ENCODE measurements at regions not wholly inside any gene's neighbourhood (a gene's known extent, or its start where the extent isn't known, plus 50 kb on each side); places are given as distances from the start of the nearest gene placed in this dataset.
A peak's percentile ranks its signal among the peaks of the same experiment; 100 is the strongest.

DNA sequence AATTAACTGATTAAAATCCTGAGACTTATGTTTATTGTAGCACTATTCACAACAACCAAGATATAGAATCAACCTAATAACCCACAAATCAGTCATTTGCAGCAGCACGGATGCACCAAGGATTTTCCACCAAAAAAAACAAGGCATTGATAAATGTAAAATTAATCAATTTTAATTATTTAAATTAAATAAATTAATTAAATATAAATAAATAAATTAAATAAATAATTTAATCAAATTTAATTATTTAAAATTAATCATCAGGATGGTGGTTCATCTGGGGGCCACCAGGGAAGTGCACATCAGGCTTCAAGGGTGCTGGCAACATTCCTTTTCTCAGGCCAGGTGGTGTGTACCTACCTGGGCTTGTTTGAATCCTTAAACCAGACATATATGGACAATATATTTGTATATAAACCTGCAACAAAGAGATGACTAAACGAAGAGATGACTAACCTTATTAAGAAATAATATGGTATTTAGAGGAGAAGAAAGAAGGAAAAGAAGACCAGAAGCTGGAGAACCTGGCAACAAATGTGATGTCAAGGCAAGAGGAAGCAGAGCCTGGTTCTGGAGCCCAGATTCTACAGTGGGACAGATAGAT lies 89.2 kb downstream of the CD164 start:
- no peak for DNase-seq

DNA sequence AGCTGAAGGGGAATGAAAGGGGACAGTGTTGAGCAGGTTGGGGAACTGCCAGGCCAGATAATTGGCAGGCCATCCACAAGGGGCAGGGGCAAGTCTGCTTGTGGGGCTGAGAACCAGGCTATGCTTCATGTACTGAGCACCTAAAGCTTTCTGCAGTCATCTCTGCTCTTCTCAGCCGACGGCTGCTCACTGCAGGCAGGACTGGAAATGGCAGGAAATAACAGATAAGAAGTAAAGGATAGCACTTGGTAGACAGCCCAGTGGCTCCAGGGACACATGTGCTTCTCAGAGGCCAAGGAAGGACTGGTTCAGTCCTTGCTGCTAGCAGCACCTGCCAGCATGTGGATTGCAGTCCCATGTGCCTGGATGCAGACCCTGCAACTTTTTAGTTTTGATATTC lies 89.8 kb downstream of the CD164 start:
- DNase-seq, result no peak

DNA sequence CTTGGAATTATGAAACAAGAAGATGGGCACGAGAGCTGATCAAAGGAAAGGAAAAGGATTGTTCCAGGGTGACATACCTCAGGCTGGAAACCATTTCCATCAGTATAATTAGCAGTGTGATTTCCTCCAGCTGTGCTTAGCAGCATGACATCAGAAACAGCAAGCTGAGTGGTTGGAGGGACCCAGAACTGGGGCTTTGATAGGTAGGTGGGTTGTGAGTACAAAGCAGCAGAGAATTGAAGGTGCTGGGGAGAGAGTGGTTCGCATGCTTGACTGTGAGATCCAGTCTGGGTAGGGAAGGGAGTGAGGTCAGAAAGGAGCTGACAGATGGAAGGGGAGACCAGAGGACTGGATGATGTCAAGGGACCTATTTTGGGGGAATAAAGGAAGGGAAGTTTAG lies 90.4 kb downstream of the CD164 start:
- peak; percentile 58 for DNase-seq

DNA sequence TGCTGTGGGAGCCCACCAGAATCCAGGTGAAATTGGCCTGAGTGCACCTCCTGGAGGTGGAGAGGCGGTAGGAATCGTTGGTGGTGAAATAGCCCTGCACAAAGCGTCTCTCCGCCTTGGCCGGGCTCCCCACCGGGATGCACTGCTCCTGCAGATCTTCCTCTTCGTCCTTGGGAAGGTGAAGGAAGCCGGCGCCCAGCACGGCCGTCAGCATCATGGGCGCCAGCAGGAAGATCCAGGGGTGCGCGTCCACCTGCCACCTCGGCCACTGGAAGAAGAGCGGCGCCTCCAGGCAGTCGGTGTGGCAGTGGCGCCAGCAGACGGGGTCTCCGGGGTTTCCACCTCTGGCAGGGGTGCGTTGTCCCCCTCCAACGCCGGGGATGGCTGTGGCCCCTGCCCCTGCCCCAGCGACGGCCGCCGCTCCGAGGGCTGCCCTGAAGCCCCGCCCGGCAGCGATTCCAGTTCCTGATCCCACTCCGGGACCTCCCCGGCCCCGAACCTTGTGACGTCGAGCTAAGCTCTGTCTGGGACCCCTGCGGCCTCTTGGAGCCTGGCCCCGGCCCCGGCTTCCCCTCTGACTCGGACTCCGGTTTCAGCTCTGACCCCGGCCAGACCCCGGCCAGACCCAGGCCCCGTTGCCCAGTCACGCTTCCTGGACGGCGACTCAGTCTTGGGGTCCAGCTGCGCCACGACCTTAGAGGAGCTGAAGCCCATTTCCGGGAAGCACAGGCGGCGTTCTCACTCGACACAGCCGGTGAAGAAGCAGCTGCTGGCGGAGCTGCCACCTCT lies 91.9 kb downstream of the CD164 start:
- DNase-seq, result no peak

DNA sequence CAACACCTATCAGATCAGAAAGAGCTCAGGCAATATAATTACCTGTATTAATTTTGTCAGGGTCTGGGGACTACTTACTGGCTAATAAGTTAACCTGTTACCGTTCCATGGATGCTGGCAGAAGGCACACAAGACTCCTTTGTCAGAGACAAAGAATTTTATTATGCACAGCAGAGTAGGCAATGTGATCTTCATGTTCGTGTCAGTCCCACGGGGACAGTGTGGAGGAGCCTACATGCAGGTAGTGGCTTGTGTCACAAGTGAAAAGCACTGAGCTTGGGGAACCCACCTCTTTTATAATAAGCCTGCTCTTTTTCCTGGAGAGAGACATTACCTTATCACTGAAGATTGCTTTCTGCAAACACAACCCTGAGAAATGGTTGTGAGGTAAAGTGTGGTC lies 96.9 kb downstream of the CD164 start:
- no peak for DNase-seq

DNA sequence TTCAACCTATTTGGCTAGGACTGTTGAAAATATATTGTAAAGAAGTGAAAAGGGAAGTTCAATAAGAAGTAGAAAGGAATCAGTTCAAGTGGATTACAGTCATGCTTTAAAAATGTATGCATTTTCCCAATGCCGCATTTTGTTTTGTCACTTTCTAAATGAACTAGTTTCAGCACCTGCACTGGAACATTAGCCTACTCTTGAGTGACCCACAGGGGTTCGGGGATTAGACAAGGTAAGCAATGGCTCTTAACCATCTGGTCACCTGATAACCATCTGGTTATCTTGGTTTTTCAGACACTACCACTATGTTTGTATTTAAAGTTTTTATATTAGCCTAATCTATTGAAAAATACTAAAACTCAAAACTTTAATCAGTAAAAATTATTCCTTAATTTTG lies 97.6 kb downstream of the CD164 start:
- DNase-seq, result no peak

DNA sequence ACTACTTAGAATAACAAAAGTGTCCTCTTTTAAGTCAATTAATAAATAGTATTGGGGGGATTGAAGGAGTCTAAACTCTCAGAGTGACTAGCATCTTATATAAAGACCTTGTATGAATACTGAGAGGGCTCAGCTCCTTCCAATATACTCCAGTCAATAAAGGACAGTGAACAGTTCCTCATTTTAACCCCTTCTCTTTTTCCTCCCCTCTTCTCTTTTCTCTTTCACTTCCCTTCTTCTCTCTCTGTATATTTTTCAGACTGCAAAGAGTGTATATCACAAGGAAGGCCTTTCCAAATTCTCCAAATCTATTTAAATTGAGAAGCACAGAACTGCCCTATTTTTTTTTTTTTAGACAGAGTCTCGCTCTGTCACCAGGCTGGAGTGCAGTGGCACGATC lies 99.5 kb downstream of the CD164 start:
- no peak for DNase-seq

DNA sequence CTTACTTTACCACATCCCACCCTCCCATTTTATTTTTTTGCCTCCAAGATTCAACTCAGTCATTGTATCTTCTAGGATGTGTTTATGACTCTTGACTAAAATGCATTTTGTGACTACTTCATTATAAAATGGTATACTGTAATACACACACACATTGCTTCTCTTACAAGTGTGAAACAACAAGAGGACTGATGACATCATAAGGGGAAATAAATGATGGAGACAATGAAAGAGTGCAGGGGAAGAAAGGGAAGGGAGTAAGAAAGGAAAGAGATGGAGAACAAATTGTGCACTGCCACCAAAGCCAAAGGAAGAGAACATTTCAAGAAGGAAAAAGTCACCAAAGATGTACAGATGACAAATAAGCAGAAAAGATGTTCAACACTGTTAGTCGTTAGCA lies 102.6 kb downstream of the CD164 start:
- DNase-seq, result no peak

DNA sequence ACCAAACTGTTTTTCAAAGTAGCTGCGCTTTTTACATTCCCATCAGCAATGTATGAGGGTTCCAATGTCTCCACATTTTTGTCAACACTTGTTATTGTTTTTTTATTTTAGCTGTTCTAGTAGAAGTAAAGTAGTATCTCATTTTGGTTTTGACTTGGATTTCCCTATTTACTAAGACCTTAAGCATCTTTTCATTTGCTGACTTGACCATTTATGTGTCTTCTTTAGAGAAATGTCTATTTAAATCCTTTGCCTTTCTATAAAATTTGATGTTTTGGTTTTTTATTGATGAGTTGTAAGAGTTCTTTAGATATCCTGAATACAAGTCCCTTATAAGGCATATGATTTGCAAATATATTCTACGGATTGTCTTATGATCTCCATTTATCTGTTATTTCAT lies 110.6 kb downstream of the CD164 start:
- no peak for DNase-seq

DNA sequence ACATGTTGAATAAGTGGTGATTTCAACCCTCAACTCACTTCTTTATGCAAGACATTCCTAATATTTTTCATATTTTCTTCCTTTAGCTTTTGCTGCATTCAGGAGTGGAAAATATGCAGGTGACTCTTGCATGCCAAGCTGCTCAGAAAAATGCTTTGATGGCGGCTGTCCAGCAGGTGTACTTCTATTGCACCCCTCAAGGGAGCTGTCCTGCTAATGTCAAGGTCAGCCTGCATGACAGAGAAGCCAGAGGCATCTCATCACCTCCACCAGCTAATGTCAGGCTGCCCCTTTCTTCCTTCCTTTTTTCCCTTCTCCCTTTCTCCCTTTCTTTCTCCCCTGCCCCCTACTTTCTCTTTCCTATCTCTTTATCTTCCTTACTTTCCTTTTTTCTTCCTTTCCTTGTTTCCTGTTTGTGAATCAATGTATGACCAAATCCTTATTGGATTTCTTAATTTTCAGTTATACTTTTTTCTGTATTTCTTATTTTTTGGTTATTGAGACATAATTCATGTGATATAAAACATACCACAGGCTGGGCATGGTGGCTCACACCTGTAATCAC lies 112.2 kb downstream of the CD164 start:
- DNase-seq, result no peak

DNA sequence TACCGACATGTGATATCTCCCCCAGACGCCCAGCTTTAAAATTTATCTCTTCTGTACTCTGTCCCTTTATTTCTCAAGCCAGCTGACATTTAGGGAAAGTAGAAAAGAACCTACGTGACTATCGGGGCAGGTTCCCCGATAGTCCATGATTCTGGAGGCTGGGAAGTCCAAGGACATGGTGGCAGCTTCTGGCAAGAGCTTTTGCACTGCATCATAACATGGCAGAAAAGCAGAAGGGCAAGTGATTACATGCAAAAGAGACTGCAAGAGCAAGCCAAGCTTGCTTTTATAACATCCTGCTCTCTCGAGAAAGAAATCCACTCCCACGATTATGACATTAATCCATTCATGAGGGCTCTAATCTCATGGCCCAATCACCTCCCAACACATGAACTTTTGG lies 113.2 kb downstream of the CD164 start:
- no peak for DNase-seq

DNA sequence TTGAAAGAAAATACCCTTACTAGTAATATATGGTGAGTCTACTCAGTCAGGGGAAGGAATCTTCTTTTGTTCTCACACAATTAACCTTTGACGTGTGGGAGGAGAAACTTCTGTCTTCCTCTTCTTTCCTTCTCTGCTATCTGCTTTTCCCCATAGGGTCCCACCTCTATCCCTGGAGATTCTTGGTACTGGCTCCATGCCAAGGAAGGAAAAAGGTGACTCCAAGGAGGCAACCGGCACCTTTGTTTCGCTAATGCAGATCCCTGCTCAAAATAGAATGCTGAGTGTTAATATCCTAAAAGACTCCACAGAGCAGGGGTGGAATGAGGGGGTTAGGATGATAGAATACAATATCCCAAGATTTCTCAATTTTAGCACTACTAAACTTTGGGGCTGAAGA lies 116.7 kb downstream of the CD164 start:
- DNase-seq, result no peak

DNA sequence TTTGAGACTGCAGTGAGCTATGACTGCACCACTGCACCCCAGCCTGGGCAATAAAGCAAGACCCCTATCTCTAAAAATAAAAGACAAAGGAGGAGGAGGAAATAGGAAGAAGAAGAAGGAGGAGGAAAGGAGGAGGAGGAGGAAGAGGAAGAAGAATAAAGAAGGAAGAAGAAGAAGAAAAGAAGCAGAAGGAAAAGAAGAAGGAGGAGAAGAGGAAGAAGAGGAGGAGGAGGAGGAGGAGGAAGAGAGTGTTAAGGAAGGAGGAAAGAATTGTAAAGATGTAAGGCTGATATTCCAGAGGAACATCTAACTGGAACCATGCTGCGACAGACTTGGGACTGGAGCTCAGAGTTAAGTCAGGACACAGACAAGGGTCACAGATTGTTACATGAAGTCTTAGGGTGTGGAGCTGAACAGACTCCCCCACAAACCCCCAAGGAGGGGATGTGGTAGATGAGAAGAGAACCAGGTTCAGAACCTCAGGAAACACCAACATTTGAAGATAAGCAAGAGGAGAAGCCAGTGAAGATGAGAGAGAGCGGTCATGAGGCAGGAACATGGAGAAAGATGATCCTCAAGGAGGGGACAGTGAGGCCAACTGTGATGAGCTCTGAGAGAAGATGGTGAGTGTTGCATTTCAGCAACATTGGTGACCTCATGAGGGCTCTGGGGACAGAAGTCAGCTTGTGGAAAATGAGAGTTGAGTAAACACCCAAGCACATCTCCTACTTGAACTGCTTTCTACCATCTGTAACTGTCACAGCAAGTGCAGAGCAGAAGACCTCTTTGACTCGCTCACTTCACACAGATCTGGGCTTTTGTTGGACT lies 118.2 kb downstream of the CD164 start:
- no peak for DNase-seq

DNA sequence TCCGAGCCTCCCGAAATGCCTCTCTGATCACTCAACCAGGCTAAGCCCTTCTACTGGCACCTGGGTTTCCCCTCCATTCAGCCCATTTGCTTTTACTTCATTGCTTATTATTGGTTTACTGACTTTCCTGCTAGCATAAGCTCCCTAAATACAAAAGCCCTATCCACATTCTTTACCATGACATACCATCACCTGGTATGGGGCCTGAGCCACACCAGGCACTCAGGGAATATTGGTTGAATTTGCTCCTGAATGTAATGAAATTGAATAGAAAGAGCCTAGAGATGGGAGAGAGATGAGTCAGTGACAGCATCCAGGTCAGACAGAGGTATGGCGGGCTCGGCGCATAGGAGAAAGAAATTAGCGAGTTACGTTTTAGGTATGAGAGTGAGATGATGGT lies 120.0 kb downstream of the CD164 start:
- no peak for DNase-seq

DNA sequence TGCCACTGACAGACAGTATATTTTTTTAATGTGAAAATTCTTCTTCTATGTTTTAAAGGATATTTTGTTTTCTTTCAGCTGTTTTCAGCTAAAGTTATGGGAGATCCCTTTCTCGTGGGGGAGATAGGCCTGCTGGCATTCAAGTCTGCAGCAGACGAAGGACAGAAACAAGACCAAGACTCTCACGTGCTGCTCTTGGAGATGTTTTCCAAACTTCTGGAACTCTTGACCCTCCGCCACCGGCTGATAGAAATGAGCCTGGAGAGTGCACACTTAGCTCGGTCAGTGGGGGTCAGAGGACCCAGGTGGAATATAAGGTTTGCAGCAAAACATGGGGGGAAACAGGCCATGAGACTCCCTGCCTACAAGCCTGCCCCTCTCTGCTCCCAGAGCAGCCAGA lies 120.5 kb downstream of the CD164 start:
- no peak for DNase-seq

DNA sequence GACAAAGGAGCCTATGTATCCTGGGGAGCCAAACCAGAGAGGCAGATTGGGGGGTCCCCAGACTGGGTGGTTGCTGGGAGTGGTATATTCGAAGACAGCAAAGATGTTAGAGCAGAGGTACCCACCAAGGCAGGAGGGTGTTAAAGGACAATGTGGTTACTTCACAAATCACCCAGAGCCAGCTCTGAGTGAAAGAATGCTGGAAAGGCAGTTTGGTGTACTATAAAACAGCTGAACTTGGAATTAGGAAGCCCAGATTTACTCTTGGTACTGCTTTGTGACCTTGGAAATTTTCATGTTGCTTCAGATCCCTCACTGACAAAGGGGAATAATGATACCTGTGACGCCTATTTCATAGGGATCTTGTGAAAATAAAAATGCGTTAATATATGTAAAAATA lies 121.6 kb downstream of the CD164 start:
- no peak for DNase-seq

DNA sequence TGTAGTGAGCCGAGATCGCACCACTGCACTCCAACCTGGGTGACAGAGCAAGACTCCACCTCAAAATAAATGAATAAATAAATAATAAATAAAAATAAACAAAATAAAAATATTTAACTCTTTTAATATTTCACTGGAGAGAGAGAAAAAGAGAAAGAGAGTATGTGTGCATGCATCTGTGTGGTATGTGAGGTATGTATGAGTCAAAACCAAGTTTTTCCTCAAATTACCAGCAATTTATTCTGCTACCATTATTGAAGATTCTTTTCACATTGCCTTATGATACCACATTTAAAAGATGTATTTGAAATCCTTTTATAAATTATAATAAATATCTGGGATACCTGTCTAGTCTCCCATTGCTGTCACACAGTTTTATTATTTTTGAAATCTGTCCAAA lies 122.1 kb downstream of the CD164 start:
- no peak for DNase-seq

DNA sequence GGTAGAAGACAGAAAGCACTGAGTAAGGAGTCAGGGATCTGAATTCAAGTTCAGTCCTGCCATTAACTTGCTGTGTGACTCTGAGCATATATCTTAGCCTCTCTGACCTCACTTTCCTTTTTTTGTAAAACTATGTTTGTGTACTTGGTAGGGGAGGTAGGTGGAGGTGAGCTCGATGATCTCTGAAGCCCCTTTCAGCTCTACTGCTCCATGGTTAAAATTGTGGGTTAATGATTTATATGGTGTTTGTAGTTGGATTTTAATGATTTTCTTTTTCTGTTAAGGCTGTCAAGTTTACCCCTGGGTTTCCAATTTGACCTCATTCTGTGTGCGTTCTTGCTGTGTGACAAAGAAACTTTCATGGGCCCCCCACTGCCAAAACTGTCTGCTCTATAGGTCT lies 124.1 kb downstream of the CD164 start:
- DNase-seq, result no peak

DNA sequence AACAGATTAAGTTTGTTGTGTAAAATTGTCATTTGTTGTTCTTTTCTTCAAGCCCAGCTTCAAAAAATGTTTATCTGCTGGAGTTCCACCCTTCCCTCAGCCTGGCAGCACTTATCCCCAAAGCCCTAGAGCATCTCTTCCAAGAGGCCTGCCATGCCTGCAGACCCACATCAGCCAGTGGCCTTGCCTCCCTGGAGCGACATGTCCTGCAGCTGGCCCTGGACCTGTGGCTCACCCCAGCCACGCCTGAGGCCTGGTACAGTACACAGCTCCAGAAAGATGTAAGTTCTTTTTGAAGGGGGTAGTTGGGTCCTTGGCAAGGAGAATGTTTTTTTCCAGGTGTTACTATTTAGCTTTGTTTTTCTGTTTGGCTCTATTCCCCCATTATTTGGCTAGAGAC lies 124.8 kb downstream of the CD164 start:
- DNase-seq, result no peak

DNA sequence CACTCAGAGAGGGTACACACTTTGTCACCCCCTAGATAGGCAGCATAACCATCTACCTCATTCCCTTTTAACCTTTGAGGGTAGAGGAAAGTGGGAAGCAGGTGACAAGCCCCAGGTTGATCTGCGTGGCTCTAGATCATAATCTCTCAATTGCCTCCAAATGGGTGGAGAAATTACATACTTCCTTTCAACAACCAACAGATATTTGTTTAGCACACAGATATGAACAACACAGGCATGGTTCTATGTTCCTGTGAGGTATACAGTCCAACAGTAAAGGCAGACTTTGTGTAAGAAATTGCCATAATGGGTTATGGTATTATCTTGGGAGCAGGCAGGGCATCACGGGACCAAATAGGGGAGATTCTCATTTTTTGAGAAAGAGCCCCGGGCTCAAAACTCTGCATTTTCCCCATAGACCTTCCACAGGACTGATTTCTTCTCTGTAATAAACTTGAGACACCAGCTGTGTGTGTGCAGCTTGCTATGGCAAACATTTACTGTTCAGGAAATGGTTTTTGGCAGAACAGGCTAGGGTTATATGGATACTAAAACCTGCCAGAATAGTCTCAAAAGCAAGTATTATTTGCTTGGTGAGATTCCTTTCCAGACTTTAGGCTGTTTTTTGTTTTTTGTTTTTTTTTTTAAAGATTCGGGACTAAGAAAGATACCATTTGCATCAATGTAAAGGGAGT lies 126.2 kb downstream of the CD164 start:
- DNase-seq, result peak; percentile 60

DNA sequence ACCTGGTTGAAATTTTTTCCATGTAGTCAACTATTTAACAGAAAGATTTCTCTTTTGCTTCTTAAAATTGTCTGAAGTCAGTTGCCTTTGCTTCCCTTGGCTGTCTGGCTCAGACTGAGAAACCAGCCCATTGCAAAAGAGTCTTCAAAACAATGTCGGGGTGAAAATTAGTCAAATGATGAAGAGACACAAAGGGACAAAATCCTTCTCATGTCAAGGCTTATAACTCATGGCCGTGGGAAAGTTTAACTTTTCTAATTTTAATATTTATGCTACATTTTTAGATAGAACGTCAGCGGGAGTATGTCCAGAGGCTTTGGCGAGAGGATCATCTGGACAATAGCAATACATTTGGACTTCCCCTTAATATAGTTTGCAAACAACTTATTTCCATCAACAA lies 127.2 kb downstream of the CD164 start:
- DNase-seq, result no peak

DNA sequence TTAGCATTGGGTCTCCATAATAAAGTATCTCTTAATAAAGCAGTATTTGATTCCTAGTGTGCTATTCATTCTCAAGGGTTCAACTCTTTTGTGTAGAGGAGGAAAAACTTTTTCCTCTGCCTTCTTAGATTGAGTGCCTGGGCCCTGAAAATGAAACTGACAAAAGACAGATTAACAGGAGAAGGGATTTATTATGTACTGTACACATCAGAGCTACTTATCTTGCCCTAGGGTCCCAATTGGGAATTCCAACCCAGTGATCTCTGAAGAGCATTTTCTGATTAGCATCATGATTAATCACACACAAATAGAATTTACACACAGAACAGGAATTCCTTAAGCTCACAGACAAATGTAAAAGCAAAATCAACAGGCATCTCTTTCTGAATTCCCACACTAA lies 128.9 kb downstream of the CD164 start:
- no peak for DNase-seq
